HG03439 (cell line): ENCODE measurements at regions not wholly inside any gene's neighbourhood (a gene's known extent, or its start where the extent isn't known, plus 50 kb on each side); places are given as distances from the start of the nearest gene placed in this dataset.

Source experiments
- ATAC-seq: cut with Tn5 transposase; IDR thresholded peaks from one replicate; pipeline ENCODE4 v1.9.1; 2021; ENCODE audit warnings: mild to moderate bottlenecking, moderate library complexity; ENCODE audit not compliant: unreplicated experiment

GRCh38 chr14:61193476-61193875, 87.7 kb downstream of the TMEM30B start:
- no peak for ATAC-seq

DNA sequence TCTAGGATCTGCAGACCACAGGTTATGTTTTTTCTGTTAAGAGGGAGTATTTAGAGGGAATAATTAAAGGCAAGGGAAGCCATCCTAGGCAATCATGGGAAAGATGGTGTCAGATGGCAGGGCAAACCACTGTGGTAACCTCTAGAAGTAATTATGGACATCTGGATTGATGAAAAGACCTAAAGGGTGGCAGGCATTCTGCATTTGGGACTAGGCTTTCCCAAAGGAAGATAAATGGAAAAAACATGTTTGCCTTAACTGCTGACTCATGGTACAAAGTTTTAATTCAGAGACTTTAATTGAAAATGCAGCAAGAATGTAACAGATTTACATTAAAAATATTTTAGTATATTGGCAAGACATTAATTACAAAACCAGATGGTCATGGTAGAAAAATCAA, 88.1 kb downstream of the TMEM30B start:
- no peak for ATAC-seq

DNA sequence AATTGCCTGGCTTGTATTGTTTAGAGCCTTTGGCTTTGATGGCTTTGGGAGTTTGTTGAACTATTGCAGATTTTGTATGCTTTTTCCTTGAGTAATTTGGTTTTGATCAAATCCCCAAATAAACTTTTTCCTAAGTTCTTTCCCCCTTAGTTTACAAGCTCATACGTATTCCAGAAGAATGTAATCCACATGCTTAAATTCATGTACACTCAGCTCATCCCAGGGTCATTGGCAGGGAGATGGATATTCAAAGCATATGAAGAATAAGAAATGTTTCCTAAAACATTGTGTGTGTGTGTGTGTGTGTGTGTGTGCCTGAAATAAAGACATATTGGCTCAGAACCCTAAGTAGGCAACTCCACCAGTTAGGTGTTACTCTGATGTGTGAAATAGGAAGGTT, 89.4 kb downstream of the TMEM30B start:
- ATAC-seq = no peak

- no peak for ATAC-seq
Measured at GRCh38 chr14:61190341-61190740, 90.8 kb downstream of the TMEM30B start.

DNA sequence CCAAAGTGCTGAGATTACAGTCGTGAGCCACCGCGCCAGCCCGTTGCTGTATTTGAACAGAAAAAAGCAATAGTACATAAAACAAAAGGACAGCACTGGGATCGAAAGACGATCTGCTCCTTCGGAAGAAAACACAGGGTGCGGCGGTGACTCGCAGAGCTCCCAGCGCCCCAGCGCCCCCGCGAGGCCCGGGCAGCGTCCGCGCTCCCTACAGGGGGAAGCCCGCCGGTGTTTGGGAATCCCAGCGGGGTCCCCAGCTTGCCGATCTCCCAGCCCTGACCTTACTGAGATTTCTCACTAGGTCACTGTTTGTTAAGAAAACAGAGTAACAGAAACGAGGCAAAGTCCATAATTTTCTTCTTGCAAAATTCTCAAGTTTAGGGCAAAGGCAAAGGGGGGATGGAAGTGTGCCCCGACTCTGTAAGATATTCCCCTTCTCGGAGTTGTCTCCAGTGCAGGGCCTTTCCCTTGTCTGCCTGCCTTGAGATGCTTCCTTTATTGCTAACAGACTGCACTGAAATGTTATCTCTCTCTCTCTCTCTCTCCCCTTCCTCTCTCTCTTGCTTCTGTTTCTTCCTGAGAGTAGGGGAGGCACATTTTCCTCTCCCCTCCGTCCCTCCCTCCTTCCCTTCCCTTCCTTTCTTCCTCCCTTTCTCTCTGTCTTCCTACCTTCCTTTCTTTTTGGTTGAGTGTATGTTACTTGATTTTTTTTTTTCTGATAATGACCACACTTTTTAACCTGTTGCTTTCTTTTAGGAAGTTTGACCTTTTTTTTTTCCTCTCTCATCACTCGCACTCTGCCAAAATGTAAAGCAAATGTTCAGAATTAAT, 91.9 kb downstream of the TMEM30B start:
- no peak for ATAC-seq

- ATAC-seq = no peak
Measured at GRCh38 chr14:61188196-61188595, 92.9 kb downstream of the TMEM30B start.

DNA sequence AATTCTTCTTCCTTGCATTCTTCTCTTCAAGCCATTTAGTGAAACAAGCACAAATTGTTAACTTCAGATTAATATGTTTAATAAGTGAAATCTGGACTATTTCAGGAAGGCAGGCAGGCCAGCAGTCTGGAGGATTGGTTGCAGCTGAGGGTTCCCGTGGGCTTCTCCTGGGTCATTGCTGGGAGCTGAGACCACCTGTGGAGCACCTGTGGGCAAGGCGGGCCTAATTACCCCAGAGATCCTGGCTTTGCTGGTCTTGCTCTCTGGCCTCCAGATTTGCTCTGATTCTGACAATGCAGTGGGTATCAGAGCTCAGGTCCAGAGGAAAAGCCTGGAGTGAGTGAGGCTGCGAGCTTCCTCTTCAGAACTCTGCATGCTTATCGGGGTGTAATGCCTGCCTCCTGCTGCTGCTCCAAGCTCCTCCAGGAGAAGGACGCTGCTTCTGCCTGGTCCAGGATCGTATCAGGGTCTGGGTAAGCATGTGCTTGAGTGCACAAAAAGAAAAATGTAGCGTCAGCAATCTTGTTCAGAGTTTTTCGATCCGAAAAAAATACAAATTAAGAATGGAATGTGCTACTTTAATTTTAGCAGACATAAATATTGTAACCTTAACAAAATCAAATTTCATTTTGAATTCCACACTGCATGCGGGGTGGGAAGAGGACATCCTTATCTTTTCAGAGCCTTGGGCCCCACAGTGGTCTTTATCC, 93.8 kb downstream of the TMEM30B start:
- ATAC-seq = no peak

GRCh38 chr14:61186341-61187195, 94.6 kb downstream of the TMEM30B start:
- ATAC-seq = no peak

- ATAC-seq = no peak
Measured at GRCh38 chr14:61185534-61185933, 95.6 kb downstream of the TMEM30B start.

DNA sequence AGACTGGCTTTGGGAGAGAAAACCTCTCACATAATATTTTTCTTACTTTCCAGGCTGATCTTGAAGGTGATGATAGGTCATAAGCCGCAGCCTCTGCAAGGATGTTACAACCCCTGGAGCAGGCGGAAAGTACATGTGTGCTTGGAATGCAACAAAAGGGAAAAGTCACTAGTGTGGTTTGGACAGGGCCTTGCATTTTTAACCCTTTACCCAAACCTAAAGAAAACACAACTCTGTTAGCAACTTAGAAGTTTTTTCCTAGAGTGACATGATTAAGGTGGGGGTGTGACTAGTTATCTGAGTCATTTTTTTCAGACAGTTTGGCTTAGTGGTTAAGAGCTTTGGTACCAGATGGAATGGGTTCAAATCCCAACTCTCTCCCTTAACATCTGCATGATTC, 97.0 kb downstream of the TMEM30B start:
- ATAC-seq = no peak

GRCh38 chr14:61183196-61183885, 97.8 kb downstream of the TMEM30B start:
- no peak for ATAC-seq

GRCh38 chr14:61179796-61180398, 101.2 kb downstream of the TMEM30B start:
- no peak for ATAC-seq

GRCh38 chr14:61179061-61179690, 102.0 kb downstream of the TMEM30B start:
- ATAC-seq = no peak

GRCh38 chr14:61178226-61179060, 102.7 kb downstream of the TMEM30B start:
- ATAC-seq = no peak

GRCh38 chr14:61177279-61178225, 103.6 kb downstream of the TMEM30B start:
- ATAC-seq = no peak

- ATAC-seq = no peak
Measured at GRCh38 chr14:61176686-61177085, 104.5 kb downstream of the TMEM30B start.

DNA sequence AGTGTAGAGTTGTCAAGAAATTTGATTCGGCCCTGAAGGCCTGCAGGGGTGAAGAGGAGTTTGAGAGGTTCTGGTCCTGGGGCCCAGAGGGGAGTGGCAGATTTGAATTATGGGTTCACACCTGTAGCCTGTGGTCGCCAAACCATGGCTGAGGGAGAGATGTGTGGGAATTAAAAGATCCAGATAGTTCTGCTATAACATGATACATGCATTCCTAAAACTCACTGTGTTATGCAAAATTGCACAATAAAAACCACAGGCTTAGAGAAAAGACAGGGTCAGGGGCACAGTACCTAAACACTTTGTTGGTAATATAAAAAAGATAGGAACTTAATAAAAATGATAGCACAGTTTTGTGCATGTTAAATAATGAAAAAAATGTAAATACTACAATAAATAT, 106.2 kb downstream of the TMEM30B start:
- no peak for ATAC-seq

DNA sequence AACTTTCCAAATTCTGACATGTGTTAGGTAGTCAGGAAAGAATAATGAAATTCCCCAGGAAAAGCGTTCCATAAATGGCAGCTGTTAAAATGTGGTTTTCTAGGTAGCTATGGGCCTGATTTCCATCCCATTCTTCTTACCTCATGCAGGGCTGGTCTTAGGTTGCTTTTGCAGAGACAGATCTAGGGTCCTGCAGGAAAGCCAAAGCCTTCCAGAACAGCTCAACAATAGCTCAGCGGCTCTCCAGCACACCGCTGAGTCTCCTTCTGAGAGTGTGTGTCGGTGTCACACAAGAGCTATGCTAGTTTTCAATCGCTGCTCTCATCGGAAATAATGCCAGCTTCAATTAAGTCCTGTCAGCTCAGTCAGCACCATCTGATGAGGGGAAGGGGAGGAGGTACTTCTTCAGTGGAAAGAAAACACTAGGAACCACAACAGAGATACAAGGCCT, 106.7 kb downstream of the TMEM30B start:
- no peak for ATAC-seq
